ENCODE measurements at regions not wholly inside any gene's neighbourhood (a gene's known extent, or its start where the extent isn't known, plus 50 kb on each side); places are given as distances from the start of the nearest gene placed in this dataset.
"Not testable (repeated sequence)": the region's sequence is repeated elsewhere in the genome, so short reads cannot be mapped to it uniquely, and the experiment has no call there.

GRCh38 chr5:135167634-135168033, 133.6 kb upstream of the PITX1 start:
- peaks cover 20% of the 10 kb centered on the region for H3K27me3 ChIP-seq (ENCODE audit: insufficient read depth)
- H4K20me1 ChIP-seq (ENCODE audit: insufficient read depth), result no peaks in the 10 kb centered on the region
- H3K79me2 ChIP-seq (ENCODE audit: insufficient read depth), result no peaks in the 10 kb centered on the region
- H3K9me3 ChIP-seq, result no peaks in the 10 kb centered on the region
- TF ChIP-seq JUND (IDR thresholded peaks at IDR 0.05) (no peak), SIN3A (IDR thresholded peaks at IDR 0.05; ENCODE audit: borderline replicate concordance, low read depth, low read length) (no peak), TAF1 (IDR thresholded peaks at IDR 0.05; ENCODE audit: borderline replicate concordance, low read depth, low read length) (no peak), MAX (IDR thresholded peaks at IDR 0.05; ENCODE audit: low read depth) (no peak), CHD2 (IDR thresholded peaks at IDR 0.05; ENCODE audit: low read length, partially characterized antibody) (no peak), ZBTB33 (IDR thresholded peaks at IDR 0.05; ENCODE audit: borderline replicate concordance, low read depth) (no peak), EP300 (IDR thresholded peaks at IDR 0.05; ENCODE audit: borderline replicate concordance in 1 of 2, low read depth in 1 of 2, low read length in 1 of 2) (no peak), MEF2A (IDR thresholded peaks at IDR 0.05; ENCODE audit: borderline replicate concordance, low read depth) (no peak), GABPA (IDR thresholded peaks at IDR 0.05; ENCODE audit: low read depth) (no peak), MXI1 (IDR thresholded peaks at IDR 0.05; ENCODE audit: low read depth, low read length) (no peak), EZH2phosphoT487 (IDR thresholded peaks at IDR 0.05; ENCODE audit: borderline replicate concordance, low read depth) (no peak), SMC3 (IDR thresholded peaks at IDR 0.05; ENCODE audit: low read depth, low read length) (no peak), YY1 (IDR thresholded peaks at IDR 0.05; ENCODE audit: low read depth) (no peak), ELF1 (IDR thresholded peaks at IDR 0.05) (no peak), RAD21 (IDR thresholded peaks at IDR 0.05; ENCODE audit: low read length) (no peak), RXRA (IDR thresholded peaks at IDR 0.05; ENCODE audit: borderline replicate concordance, low read depth) (no peak), FOXJ3 (CRISPR knock-in tag; IDR thresholded peaks at IDR 0.05) (no peak), RFX5 (IDR thresholded peaks at IDR 0.05; ENCODE audit: low read length) (no peak)
- TF ChIP-seq, protein P1, sequence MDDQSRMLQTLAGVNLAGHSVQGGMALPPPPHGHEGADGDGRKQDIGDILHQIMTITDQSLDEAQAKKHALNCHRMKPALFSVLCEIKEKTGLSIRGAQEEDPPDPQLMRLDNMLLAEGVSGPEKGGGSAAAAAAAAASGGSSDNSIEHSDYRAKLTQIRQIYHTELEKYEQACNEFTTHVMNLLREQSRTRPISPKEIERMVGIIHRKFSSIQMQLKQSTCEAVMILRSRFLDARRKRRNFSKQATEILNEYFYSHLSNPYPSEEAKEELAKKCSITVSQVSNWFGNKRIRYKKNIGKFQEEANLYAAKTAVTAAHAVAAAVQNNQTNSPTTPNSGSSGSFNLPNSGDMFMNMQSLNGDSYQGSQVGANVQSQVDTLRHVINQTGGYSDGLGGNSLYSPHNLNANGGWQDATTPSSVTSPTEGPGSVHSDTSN (IDR thresholded peaks at IDR 0.05), result no peak
- no peak for DNase-seq
- H3K4me1 ChIP-seq (ENCODE audit: control insufficient read depth in 1 of 2, insufficient read depth in 2 of 2, low read depth in 1 of 2, low read length in 1 of 2), result no peaks in the 10 kb centered on the region
- H3K27ac ChIP-seq (ENCODE audit: low read depth in 2 of 2, low read length in 1 of 2), result no peak overlapping the region
- H3K4me2 ChIP-seq, result no peak overlapping the region
- ChIA-PET CTCF (interaction anchor here (0.7 to 1.3 kb wide), 3 partner anchors 12 to 115 kb away, joined by 3 to 4 read pairs (median 3); no protein-coding TSS in a partner anchor), POLR2A (no interaction called here)
- H3K9me2 ChIP-seq, result no peaks in the 10 kb centered on the region
- no peaks in the 10 kb centered on the region for H3K36me3 ChIP-seq (replicated peaks in 1 of 2; ENCODE audit: control insufficient read depth in 1 of 2, insufficient read depth in 2 of 2, low read length in 1 of 2)
- H2AFZ ChIP-seq (ENCODE audit: low read depth), result no peak overlapping the region
- WGBS (ENCODE audit: low lambda C conversion rate), result 38% methylated on average over 3 of the region's 4 CpGs
- H3K4me3 ChIP-seq (ENCODE audit: low read depth in 2 of 2, low read length in 1 of 2), result no peak overlapping the region
- no peak overlapping the region for H3K9ac ChIP-seq
- no peaks in the 10 kb centered on the region for H3F3A ChIP-seq (replicated peaks; ENCODE audit: insufficient read depth)

DNA sequence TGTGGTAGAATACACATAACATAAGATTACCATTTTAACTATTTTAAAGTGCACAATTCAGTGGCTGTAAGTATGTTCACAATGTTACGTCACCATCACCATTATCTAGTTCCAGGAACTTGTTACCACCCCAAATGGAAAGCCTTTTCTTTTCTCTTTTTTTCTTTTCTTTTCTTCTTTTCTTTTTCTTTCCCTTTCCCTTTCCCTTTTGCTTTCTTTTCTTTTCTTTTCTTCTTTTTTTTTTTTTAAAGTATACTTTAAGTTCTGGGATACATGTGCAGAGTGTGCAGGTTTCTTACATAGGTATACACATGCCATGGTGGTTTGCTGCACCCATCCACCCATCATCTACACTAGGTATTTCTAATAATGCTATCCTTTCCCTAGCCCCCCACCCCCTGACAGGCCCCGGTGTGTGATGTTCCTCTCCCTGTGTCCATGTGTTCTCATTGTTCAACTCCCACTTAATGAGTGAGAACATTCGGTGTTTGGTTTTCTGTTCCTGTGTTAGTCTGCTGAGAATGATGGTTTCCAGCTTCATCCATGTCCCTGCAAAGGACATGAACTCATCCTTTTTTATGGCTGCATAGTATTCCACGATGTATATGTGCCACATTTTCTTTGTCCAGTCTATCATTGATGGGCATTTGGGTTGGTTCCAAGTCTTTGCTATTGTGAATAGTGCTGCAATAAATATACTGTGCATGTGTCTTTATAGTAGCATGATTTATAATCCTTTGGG, 131.0 kb upstream of the PITX1 start:
- H3K4me2 ChIP-seq; H3K4me1 ChIP-seq (ENCODE audit: control insufficient read depth in 1 of 2, insufficient read depth in 2 of 2, low read depth in 1 of 2, low read length in 1 of 2); CTCF ChIA-PET; H3K79me2 ChIP-seq (ENCODE audit: insufficient read depth); H3K36me3 ChIP-seq (replicated peaks in 1 of 2; ENCODE audit: control insufficient read depth in 1 of 2, insufficient read depth in 2 of 2, low read length in 1 of 2); H4K20me1 ChIP-seq (ENCODE audit: insufficient read depth); H3K27ac ChIP-seq (ENCODE audit: low read depth in 2 of 2, low read length in 1 of 2); POLR2A ChIA-PET; H2AFZ ChIP-seq (ENCODE audit: low read depth); DNase-seq; H3K9me3 ChIP-seq; H3K9ac ChIP-seq; H3F3A ChIP-seq (replicated peaks; ENCODE audit: insufficient read depth); H3K4me3 ChIP-seq (ENCODE audit: low read depth in 2 of 2, low read length in 1 of 2); H3K9me2 ChIP-seq: not testable (repeated sequence)
- H3K27me3 ChIP-seq (ENCODE audit: insufficient read depth), result peaks cover 20% of the 10 kb centered on the region
- whole genome bisulfite sequencing (ENCODE audit: low lambda C conversion rate), result 46% methylated on average over 4 of the region's 4 CpGs
